Activated naive CD4-positive, alpha-beta T cell treated with Interleukin-2 at 50 U/mL for 16 hours (primary cell): ENCODE measurements at regions not wholly inside any gene's neighbourhood (a gene's known extent, or its start where the extent isn't known, plus 50 kb on each side); places are given as distances from the start of the nearest gene placed in this dataset.
A peak's percentile ranks its signal among the peaks of the same experiment; 100 is the strongest.

Source experiments
- DNase-seq: peaks from one replicate; pipeline ENCODE4 v3.0.0-alpha.2; 2020

DNA sequence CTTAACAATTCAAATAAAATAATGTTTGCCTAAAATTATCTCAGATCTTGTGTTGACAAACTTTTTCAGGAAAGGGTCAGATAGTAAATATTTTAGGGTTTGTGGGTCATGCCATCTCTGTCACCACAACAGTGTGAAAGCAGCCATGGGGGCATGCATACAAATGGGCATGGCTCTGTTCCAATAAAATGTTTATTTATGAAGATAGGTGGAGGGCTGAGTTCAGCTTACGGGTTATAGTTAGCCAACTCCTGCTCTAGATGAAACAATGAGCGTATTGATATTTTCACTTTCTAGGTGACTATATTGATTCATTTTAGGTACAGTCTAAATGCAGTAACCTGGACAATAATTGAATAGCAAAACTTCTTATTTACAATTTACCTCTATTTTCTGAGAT lies 533.8 kb upstream of the CLINT1 start:
- no peak for DNase-seq

DNA sequence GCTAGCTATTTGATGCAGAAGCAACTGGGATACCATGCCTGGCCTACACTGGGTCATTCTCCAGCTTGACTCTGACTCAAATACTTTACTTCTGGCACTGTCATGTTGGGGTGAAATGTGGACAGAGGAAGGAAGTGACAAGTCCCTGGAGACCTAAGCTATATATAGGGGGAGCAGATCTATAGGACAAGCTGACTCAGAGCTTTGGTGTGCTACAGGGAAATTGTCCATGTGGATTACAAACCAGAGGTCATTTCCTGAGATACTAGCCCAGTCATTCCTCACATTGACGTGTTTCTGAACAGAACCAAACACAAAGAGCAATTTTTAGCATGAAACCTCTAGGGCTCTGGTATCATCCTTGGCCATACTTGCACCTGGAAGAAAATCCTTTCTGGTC lies 531.6 kb upstream of the CLINT1 start:
- no peak for DNase-seq

DNA sequence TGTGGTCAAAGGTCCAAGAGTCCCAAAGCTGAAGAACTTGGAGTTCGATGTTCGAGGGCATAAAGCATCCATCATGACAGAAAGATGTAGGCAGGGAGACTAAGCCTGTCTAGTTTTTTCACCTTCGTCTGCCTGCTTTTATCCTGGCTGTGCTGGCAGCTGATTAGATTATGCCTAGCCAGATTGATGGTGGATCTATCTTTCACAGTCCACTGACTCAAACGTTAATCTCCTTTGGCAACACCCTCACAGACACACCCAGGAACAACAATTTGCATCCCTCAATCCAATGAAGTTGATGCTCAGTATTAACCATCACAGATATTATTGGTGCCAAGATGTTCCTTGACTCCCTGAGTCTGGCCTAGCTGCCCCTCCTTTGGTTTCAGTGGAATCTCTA lies 530.8 kb upstream of the CLINT1 start:
- no peak for DNase-seq

DNA sequence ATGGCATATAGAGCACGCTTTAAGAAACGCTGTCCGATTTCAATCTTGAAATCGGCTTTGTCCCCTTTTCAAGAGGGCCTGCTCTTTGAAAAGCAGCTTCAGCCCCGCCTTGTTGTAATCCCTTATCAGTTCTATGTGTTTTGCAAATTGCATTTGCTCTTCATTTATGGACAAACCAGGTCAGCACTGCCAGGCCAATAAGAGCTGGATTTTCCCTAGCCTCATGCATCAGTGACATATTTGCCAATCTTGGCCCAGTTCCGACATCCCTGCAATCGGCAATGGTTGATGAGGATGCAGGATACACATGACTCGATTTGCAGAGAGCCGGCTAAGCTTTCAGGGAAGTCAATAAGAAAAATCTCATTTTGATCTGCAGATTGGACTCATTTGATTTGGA lies 529.1 kb upstream of the CLINT1 start:
- DNase-seq = no peak

DNA sequence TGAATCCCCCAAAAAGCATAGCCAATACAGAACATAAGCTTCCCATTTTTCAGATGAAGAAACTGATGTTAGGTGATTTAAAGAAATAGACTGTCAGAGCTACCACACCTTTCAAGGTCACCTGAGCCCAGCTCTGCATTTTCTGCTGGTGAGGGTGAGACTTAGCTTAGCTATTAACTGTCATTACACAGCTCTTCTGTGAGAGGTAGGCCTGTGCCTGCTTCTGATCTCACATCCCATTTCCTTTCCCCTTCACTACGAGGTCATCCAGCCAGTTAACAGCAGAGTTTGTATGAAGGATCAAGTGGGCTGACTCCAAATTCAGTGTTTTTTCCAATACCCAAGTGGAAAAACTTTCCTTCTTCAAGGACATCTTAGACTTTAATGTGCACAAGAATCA lies 528.6 kb upstream of the CLINT1 start:
- no peak for DNase-seq

DNA sequence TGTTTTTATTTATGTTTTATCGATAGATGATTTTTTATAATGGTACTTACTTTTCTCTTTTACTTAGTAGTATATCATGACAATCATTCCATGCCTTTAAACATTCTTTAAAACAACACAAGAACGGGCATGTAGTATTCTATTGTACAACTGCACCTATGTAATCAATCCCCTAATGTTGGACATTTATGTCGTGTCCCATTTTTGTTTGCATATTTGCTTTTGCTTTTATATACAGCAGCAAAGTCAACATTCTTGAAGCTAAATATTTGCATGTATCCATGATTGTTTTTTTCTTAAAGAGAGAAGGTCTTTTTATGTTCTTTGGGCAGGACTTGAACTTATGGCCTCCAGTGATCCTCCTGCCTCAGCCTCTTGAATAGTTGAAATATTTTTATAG lies 527.0 kb upstream of the CLINT1 start:
- no peak for DNase-seq

DNA sequence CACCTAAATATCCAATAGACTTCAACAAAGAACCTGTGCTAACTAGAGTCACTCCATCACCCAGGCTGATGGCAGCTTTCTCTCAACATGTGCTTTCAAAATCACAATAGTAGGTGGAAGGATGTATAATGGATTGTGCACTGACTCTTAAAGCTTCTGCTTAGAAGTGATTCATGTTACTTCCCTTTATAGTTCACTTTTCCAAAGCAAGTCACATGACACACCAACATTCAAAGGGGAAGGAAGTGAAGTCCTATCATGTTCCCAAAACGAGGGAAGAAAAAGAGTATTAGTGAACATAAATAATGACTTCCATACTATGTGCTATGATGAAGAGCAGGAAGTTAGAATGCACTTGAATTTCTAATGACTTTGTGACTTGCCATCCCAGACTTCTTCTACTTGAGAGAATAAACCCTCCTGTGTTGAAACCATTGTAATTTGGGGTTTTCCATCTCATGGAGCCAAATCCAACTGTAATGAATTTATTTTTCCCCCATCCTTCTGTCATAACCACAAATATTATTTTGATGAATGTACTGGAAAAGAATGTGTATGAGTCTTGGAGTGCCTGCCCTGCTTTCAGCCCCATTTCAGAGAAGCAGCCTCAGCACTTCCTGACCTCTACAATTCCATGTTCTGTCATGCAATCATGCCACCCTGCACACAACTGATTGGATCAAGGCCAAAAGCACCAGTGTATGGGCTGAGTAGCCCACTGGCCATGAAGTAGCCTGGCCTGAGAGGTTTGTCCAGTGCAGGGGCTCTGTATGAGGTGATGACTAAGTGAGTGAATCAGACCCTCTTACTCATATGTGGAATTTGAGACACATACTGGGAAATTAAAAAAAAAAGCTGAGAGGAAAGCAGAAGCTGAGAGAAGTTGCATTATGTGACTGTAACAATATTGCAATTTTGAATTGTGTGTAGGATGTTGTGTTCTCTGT lies 525.9 kb upstream of the CLINT1 start:
- no peak for DNase-seq

DNA sequence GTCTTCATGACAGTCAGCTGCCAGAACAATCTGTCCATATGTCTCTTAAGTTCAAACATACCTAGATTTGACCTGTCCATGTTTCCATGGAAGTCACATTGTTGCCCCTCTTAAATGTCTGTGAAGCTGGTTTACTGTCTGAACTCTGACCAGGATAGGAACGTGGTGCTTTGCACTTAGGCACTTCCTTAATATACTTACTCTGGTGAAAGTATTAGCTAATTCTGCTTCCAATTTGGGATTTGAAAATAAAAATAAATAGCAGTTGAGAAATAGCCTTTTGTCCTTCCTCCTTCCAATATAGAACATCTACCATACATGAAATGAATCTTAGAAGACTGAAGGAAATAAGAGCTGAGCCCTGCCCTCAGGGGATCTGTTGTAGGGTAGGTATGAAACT lies 524.5 kb upstream of the CLINT1 start:
- DNase-seq = no peak

DNA sequence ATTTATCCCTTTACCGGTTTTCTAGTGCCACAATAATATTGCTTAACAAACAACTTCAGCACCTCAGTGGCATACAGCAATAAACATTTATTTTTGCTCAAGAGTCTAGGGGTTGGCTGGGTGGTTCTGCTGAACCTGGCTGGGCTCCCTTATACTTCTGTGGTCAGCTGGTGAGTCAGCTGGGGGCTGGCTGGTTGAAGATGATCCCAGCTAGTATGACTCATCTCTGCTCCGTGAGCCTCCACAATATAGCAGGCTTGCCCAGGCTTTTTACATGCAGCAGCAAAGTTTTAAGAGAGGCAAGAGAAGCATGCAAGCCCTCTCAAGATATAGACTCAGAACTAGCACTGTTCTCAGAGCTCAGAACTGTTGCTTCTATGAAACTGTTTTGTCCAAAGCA lies 523.5 kb upstream of the CLINT1 start:
- peak; percentile 3 for DNase-seq

DNA sequence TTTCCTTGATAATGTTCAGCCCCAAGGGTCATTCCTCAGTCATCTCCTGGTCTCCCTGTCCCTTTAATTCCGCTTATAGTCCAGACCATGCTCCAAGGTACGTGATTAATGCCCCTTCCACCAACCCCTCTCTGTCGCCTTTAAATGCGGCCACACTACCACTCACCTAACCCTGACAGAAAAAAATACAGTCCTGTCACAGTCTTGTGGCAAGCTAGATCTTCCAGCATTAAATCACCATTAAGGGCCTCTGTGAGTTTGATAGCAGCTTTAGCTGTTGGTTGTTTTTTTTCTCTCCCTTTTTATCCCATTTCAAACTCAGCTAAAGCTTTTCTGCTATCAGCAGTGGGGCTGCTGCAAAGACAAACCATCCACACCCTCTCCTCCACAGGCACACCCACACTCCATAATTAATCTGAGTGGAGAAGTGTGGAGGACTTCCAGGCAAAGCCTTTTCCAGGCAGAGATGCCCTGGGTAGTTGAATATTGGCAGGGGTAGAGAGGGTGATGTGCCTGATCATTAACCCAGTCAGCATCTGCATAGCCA lies 522.7 kb upstream of the CLINT1 start:
- no peak for DNase-seq

DNA sequence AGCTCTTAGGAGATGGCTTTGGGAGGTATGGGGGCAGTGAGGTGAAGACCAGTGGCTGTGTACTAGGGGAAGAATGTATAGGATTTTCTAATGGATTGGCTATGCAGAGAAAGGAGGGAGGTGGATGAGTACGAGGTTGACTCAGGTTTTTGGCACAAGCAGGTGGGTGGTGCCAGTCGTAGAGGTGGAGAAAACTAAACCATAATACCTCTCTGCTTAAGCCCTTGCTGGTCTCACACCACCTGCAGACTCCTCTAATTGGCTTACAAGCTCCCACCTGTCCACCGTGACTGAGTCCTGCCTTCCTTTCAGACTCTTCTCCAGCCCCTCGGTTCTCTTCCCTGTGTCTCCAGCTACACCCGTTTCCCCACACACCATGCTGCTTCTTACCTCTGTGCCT lies 521.7 kb upstream of the CLINT1 start:
- no peak for DNase-seq

DNA sequence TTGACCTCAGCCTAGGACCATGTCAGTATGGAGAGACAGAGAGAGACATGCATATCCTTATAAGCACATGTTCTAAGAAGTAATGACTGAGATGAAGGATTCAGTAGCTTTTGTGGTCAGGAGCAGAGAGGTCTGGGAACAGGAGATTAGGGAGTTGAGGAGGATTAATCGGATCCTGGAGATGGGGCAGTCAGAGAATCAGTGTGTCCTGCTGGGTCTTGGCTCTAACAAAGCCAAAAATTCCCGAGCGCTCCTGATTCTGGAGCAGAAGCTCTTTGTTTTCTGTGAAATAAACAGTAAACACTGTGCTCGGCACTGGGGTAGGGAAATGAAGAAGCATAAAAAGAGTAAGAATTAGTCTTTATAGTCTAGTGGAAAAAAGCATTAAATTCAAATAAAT lies 520.0 kb upstream of the CLINT1 start:
- DNase-seq = no peak

DNA sequence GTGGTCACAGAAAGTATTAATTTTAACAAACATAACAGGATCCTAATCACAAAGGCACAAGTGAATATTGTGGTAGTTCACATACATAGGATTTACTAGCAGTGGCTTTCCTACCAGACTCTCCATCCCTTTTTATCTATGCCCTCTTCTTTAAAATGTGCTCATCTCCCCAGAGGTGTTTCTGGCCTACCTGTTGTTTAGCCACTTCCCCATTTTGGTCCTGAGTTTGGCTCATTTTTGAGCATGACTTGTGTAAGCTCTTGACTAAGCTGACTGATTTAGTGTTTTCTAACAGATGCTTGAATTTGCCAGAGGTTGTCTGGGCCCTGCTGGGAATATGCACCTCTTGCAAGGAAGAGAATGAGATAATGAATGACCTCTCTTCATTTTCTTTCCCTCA lies 517.7 kb upstream of the CLINT1 start:
- DNase-seq = no peak

DNA sequence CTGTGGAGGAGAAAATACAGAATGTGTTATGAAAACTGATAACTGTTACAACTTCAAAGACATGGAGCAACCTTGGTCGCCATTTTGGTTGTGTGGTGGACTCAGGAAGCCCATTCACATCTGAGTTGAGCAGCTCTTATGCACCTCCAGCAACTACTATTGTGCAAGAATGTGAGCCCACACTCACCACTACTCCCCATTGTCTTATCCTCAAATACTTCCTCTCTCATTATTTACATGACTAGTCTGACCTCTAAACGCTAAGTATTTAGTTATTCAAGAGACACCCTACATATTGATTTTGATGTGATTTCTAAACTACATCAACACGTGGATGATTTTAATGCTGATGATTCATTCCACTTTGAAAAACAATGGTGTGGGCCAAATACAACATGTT lies 516.6 kb upstream of the CLINT1 start:
- DNase-seq = no peak

DNA sequence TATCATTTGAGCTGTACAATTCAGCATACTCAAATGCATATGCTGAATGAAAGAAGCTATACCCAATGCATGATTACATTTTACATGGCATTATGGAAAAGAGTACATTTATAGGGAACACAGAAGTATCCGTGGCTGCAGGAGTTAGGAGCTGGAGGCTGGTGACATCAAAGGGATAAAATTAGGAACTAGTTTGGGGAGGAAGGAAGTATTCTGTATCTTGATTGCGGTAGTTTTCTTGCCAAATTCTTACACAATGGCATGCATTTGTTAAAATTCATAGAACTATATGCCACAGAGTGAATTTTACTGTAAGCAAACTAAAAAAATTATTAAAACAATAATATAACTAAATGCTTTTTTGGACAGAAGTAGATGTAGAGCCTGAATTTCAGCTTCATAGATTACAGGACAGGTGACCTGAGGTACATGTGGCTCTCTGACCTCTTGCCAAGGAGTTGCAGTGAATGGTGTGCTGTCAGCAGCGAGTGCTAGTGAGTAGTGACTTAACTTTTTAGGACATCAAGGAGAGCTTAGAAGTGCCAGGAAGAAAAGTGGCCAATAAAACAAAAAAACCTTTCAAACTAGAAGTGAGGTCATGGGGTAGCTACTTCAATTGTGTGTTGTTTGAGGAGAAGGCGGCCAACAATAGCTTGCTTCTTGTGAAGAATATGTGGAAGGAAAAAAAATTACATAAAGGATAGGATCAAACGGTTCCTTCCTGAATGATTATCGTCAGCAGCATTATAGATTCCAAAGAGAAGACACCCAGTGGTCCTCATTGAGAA lies 514.9 kb upstream of the CLINT1 start:
- no peak for DNase-seq

DNA sequence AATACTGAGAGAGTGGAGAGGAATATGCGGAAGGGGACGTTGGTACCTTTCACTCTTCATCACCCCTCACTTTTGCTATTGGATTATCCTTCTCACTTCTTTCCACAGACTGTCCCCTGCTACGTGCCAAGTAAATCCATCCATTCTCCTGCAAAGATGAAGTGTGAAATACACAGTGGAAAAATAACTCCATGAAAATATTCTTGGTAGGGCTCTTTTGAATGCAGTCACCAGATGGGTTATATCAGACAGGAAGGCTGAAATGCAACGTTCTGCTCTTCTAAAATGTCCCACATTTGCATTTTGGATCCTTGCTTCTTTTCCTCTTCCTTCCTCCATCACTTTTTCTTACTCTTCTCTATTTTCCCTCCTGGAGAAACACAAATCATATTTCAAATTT lies 510.3 kb upstream of the CLINT1 start:
- no peak for DNase-seq

DNA sequence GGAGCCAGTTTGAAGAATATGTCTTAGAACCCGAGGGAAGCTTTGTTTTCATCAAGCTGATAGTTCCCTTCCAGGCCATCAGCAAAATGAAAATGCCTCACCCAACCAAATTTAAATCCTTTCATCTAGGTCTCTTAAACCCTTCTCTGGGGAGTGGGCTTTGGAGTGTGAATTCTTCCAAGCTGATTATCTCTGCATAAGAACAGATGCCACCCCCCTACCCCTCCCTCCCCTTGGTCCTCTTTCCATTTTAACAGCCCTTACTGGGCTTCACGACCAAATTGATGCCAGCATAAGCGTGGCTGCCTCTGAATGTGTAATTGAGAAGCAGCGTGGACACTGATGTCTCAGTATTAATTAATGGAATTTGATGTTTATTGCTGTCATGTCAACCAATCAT lies 509.7 kb upstream of the CLINT1 start:
- no peak for DNase-seq

DNA sequence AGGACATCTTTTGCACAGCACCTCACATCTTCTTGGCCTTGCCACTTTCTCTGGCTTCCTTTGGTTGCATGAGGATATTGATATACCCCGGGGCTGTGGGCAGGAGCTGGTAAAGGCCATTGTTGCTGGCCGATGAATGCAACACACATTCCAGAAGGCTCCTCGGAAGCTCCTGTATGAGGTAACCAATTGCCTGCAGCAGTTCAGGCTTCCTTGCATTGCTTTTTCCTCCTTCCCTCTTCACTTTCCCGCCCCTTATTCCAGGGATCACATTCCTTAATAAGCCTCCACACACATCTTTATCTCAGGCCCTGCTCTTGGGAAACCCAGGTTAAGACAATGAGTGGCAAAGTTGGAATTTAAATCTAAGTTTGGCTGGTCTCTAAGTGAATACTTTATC lies 505.4 kb upstream of the CLINT1 start:
- DNase-seq = no peak

DNA sequence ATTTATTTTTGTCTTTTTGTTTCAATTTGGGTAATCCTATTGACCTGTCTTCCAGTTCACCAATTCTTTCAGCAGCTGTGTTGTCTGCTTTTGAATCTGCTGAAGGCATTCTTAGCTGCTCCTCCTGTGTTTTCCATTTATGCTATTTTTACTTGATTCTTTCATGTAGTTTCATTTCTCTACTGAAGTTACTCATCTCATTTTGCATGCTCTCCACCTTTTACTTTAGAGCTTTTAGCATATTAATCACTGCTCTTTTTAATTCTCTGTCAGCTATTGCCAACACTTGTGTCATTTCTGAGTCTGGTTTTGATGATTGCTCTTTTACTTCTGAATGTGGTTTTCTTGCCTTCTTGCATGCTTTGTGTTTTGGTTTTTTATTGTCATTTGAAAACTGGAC lies 496.0 kb upstream of the CLINT1 start:
- no peak for DNase-seq

DNA sequence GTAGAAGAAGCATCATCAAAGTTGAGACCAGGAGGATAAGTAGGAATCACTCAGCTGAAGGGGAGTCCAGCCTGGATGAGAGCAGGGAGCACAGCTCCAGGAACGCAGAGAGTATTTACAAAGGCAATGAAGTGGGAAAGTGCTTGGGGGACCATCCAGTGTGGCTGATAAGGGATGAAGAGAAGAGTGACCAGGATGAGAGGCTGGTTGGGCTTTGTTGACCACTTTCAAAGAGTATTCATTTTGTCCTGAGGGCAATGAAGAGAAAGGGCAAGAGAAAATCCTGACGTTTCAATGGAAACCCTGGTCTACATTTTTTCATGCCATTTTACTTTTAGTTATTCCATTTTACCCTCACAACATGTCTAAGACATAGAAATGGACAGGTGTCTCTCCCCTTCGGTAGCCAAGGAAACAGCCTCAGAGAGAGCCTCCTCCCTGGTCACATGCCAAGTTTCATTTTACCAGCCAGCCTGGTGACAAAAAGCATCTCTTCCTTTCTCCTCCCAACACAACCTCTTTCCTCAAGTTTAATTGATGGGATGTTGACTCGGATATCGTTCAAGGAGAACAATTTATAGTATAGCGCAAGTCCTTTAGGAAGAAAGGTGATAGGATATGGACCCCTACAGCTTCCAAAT lies 492.7 kb upstream of the CLINT1 start:
- DNase-seq = no peak

DNA sequence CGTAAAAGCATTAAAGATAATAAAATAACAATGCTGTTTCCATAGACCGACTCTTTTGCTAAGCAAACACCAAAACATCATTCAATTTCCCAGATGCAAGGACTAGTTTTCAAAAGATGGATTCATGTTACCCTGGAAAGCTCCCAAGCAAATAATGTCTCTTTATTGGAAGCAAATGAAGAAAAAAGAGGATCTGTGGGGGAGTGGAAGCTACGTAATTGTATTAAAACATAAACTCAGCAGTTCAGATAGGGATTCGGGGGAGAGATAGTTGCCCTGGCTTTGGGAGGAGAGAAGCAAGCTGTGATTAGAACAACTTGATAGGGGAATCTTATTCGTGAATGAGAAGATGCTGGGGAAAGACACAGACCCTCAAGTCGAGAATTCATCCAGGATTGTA lies 491.0 kb upstream of the CLINT1 start:
- DNase-seq = no peak

DNA sequence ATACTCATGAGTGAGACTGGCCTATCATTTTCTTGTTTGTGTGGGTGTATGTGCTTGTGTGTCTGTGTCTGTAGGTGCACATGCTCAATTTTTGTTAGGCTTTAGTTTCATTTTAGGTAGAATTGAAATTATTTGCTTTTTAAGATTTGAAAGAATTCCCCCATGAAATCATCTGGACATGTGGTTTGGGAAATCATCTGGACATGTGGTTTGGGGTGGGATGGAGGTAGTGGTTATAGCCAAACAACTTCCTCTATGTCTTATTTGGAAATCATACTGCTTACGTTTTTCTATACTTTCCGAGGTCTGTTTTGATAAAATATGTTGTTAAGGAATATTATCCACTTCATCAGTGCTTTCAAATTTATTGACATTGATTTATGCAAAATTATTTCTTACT lies 485.4 kb upstream of the CLINT1 start:
- no peak for DNase-seq

DNA sequence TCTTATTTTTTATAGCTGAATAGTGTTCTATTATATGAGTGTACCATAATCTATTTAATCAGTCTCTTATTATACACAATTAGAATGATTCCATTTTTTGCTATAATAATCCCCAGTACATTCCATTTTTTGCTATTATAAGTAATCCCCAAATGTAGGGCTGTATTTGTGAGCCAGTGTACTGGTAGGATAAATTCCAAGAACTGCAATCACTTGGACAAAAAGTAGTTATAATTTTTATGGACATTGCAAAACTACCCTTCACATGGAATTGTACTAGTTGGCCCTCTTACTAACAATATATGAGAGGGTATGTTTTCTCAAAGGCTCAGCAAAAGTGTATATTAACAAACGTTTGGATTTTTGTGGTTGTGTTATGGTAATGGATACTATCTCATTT lies 481.7 kb upstream of the CLINT1 start:
- no peak for DNase-seq

DNA sequence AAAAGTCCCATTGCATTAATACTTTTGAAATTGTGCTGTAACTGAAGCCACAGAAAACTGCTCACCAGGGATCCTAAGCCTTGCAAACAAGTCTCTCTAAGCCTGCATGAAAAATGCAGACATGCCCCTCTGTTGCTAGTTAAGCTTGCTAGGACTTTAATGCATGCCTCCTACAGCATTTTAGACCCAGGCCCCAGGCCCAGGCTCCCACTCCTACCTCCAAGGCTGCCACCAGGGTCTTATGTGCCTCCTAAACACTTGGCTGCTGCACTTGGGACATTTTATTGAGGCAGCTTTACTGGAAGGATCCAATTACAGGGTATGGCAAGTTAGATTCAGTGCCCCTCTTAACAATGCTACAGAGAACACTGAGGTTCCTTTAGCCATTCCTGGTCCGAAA lies 467.3 kb upstream of the CLINT1 start:
- no peak for DNase-seq
